ENCODE measurements at regions not wholly inside any gene's neighbourhood (a gene's known extent, or its start where the extent isn't known, plus 50 kb on each side); places are given as distances from the start of the nearest gene placed in this dataset.

DNA sequence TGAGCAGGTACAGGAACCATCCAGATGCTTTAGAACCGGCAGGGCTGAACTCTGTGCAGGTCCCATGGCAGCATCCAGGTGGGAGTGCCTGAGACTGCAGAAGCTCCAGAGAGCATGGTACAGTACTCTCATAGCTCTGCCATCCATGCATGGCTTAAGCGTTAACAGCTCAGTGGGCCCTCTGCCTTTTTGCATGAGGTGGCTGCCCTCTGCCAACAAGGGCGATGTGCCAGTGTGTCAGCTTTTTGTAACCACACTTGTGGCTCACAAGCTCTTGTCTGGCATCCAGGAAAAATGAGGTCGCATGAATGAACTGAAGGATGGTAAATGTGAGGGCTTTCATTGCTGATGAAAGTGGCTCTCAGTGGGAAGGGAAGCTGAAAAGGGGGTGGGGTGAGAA lies 950.1 kb downstream of the DIPK2A start:
- no peak overlapping the region for H3K27ac ChIP-seq (ENCODE audit: low read length)
- no peaks in the 10 kb centered on the region for H3K27me3 ChIP-seq (ENCODE audit: insufficient read depth, low read depth, low read length)
- H3K9ac ChIP-seq (ENCODE audit: low read length) = no peak overlapping the region
- no peaks in the 10 kb centered on the region for H4K20me1 ChIP-seq (ENCODE audit: insufficient read depth)
- no peak overlapping the region for H2AFZ ChIP-seq (ENCODE audit: low read depth, low read length)
- no peaks in the 10 kb centered on the region for H3K36me3 ChIP-seq (ENCODE audit: insufficient read depth, low read length)
- H3K4me2 ChIP-seq (ENCODE audit: low read length) = no peak overlapping the region
- no peaks in the 10 kb centered on the region for H3F3A ChIP-seq (ENCODE audit: insufficient read depth, low read length, poor library complexity, severe bottlenecking)
- no peaks in the 10 kb centered on the region for H3K9me2 ChIP-seq (ENCODE audit: insufficient read depth, low read length)
- no peak overlapping the region for H3K4me3 ChIP-seq (ENCODE audit: low read length)
- no peaks in the 10 kb centered on the region for H3K79me2 ChIP-seq (replicated peaks; ENCODE audit: insufficient read depth, low read length)
- no peaks in the 10 kb centered on the region for H3K9me3 ChIP-seq (ENCODE audit: low read length)
- TF ChIP-seq RAD21 (conservative IDR thresholded peaks at IDR 0.05) (no peak), EP300 (conservative IDR thresholded peaks at IDR 0.05; ENCODE audit: poor library complexity, severe bottlenecking) (no peak), EZH2 (IDR thresholded peaks at IDR 0.05; ENCODE audit: borderline replicate concordance, insufficient read depth, low read length, poor library complexity, severe bottlenecking) (no peak), MXI1 (conservative IDR thresholded peaks at IDR 0.05; ENCODE audit: poor library complexity, severe bottlenecking) (no peak), POLR2AphosphoS5 (IDR thresholded peaks at IDR 0.05) (no peak), CTCF (IDR thresholded peaks at IDR 0.05; ENCODE audit: poor library complexity, severe bottlenecking) (no peak), TAF1 (IDR thresholded peaks at IDR 0.05; ENCODE audit: low read depth) (no peak), SMC3 (conservative IDR thresholded peaks at IDR 0.05; ENCODE audit: poor library complexity) (no peak)
- TF ChIP-seq, protein P1, sequence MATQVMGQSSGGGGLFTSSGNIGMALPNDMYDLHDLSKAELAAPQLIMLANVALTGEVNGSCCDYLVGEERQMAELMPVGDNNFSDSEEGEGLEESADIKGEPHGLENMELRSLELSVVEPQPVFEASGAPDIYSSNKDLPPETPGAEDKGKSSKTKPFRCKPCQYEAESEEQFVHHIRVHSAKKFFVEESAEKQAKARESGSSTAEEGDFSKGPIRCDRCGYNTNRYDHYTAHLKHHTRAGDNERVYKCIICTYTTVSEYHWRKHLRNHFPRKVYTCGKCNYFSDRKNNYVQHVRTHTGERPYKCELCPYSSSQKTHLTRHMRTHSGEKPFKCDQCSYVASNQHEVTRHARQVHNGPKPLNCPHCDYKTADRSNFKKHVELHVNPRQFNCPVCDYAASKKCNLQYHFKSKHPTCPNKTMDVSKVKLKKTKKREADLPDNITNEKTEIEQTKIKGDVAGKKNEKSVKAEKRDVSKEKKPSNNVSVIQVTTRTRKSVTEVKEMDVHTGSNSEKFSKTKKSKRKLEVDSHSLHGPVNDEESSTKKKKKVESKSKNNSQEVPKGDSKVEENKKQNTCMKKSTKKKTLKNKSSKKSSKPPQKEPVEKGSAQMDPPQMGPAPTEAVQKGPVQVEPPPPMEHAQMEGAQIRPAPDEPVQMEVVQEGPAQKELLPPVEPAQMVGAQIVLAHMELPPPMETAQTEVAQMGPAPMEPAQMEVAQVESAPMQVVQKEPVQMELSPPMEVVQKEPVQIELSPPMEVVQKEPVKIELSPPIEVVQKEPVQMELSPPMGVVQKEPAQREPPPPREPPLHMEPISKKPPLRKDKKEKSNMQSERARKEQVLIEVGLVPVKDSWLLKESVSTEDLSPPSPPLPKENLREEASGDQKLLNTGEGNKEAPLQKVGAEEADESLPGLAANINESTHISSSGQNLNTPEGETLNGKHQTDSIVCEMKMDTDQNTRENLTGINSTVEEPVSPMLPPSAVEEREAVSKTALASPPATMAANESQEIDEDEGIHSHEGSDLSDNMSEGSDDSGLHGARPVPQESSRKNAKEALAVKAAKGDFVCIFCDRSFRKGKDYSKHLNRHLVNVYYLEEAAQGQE (IDR thresholded peaks at IDR 0.05; ENCODE audit: borderline replicate concordance) = no peak

- Histone ChIP-seq H3K9me2 (ENCODE audit: insufficient read depth, low read length) (no peaks in the 10 kb centered on the region), H4K20me1 (ENCODE audit: insufficient read depth) (no peaks in the 10 kb centered on the region), H3K79me2 (replicated peaks; ENCODE audit: insufficient read depth, low read length) (no peaks in the 10 kb centered on the region), H3K4me3 (ENCODE audit: low read length) (no peak overlapping the region), H3K27me3 (ENCODE audit: insufficient read depth, low read depth, low read length) (no peaks in the 10 kb centered on the region), H3K9me3 (ENCODE audit: low read length) (no peaks in the 10 kb centered on the region), H3K9ac (ENCODE audit: low read length) (no peak overlapping the region), H3K36me3 (ENCODE audit: insufficient read depth, low read length) (no peaks in the 10 kb centered on the region), H3K27ac (ENCODE audit: low read length) (no peak overlapping the region), H3F3A (ENCODE audit: insufficient read depth, low read length, poor library complexity, severe bottlenecking) (no peaks in the 10 kb centered on the region), H3K4me2 (ENCODE audit: low read length) (no peak overlapping the region), H2AFZ (ENCODE audit: low read depth, low read length) (no peak overlapping the region)
- TF ChIP-seq RAD21 (conservative IDR thresholded peaks at IDR 0.05) = no peak
- no peak for TF ChIP-seq POLR2AphosphoS5 (IDR thresholded peaks at IDR 0.05)
- no peak for TF ChIP-seq MXI1 (conservative IDR thresholded peaks at IDR 0.05; ENCODE audit: poor library complexity, severe bottlenecking)
- no peak for TF ChIP-seq EZH2 (IDR thresholded peaks at IDR 0.05; ENCODE audit: borderline replicate concordance, insufficient read depth, low read length, poor library complexity, severe bottlenecking)
Measured at GRCh38 chr3:144923046-144923775, 951.6 kb downstream of the DIPK2A start.
